ENCODE measurements at regions not wholly inside any gene's neighbourhood (a gene's known extent, or its start where the extent isn't known, plus 50 kb on each side); places are given as distances from the start of the nearest gene placed in this dataset.

DNA sequence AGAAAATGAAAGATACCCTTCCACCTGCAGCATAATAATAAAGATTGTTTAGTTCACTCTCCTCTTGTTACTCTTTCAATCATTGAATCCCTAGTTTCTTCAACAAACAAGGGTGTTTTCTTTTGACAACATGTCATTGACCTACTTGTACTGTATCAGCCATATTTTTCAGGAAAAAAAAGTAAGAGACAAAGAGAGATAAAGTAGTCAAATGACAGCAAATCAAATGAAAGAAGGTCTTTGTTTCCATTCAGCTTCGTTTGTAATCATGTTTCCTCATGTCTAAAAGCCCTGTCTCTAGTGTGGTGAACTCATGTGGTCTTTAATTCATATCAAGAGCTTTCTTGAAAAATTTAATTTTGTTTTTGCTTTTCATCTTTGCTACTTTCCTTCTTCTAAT lies 557.8 kb upstream of the LRATD1 start:
- TF ChIP-seq POLR2A (IDR thresholded peaks at IDR 0.05) = no peak
- TF ChIP-seq, protein P1, sequence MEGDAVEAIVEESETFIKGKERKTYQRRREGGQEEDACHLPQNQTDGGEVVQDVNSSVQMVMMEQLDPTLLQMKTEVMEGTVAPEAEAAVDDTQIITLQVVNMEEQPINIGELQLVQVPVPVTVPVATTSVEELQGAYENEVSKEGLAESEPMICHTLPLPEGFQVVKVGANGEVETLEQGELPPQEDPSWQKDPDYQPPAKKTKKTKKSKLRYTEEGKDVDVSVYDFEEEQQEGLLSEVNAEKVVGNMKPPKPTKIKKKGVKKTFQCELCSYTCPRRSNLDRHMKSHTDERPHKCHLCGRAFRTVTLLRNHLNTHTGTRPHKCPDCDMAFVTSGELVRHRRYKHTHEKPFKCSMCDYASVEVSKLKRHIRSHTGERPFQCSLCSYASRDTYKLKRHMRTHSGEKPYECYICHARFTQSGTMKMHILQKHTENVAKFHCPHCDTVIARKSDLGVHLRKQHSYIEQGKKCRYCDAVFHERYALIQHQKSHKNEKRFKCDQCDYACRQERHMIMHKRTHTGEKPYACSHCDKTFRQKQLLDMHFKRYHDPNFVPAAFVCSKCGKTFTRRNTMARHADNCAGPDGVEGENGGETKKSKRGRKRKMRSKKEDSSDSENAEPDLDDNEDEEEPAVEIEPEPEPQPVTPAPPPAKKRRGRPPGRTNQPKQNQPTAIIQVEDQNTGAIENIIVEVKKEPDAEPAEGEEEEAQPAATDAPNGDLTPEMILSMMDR (IDR thresholded peaks at IDR 0.05) = no peak

Data from testis (tissue), 2 donors.